ENCODE measurements at regions not wholly inside any gene's neighbourhood (a gene's known extent, or its start where the extent isn't known, plus 50 kb on each side); places are given as distances from the start of the nearest gene placed in this dataset.
"Not testable (repeated sequence)": the region's sequence is repeated elsewhere in the genome, so short reads cannot be mapped to it uniquely, and the experiment has no call there.

DNA sequence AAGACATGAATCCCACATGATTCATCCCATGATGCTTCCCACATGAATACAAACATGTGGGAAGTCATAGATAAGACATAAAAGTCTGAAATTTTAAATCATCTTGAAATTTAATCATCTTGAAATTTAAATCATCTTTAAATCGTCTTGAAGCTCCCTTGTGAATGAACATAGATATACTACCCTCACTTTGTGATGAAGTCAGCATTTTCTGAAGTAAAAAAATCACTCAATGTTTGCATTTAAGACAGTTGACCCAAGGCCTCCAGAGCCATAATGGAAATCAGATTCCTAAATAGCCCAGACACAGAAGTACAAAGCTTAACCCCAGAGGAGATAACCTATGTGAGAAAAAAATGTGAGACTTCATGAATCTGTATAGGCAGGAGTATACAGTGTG lies 279.4 kb downstream of the ZBBX start:
- DNase-seq = no peak

DNA sequence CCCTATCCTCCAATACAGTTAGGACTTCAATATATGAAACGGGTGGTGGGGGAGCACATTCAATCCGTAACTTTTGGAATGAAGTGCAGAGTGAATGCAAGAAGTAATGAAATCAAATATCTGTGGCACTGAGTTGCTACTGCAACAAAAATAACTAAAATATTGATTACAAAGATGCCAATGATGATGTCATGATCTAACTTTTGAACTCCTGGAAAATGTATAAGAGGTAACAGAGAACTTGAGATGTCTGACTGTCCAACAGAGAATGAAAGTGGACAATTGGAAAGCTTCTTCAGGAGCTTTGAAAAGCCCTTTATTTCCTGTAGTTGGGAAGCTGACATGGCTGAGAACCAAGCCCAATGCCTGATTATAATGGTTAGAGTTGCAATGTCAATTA lies 279.9 kb downstream of the ZBBX start:
- DNase-seq = no peak

DNA sequence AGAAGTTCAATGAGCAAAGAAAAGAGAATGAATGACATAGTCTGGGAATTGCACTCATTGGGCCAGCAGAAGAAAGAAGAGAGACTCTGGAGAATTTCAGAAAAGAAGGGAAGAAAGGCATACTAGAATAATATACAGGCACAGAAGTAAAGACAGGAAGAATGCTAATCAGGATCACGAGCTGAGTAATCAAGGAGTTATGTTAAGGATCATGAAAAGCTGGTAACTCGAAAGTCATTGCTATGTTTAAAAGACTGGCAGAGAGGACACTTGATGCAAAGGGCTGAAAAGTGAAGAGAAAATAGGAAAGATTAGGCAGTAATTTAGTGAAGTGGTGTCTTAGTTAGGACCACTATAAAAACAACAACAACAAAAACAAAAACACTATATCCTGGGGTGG lies 284.1 kb downstream of the ZBBX start:
- DNase-seq = no peak

DNA sequence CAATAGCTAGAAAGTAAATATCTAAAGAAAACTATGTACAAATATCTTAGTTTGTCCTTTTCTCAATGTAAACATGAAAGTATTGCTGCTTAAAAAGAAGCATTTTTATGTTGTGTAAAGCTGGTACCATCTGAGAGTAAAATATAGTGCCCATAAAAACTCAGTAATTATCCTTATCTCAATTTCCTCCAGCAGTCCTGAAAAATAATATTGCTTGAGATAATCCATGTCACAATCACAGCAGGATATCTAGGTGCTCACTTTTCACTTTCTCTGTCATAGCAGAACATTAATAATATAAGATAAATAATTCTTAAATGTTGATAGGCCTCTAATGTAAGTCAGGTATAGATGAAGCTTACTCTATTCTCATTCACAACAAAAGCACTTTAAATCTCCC lies 285.5 kb downstream of the ZBBX start:
- no peak for DNase-seq

DNA sequence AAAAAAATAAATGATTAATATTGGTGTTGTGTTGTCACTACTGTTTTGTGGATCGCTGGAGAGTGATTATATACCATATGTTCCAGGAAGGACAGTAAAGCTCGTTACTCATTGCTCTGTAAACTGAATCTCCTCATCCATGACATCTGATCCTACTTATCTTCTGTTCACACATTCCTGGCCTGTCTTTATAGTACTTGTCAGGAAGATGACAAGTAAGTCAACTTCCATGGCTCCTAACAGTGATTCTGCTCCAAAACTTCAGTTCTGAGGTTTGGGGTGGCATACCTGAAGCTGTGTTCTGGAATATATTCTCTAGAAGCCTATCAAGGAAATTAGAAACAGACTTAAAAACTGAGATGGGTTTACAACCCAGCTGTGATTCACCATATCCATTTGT lies 288.9 kb downstream of the ZBBX start:
- no peak for DNase-seq

DNA sequence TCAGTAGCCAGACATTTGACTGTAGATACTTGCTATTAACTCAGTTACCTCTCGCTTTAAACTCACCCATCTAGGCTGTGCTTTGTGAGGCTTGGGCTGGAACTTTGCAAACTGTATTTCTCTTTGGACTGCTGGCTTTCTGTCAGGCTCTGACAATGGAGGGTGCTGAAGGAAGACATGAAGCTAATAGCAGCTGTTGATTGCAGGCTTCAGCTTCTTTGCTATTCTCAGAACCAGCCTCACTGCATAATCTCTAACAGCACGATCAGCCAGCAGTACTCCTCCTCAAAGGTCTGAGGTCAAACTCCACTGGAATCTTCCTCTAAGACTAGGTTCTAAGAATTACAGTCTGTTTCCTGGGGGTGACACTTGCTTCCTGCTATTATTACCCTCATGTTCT lies 295.6 kb downstream of the ZBBX start:
- DNase-seq = no peak

DNA sequence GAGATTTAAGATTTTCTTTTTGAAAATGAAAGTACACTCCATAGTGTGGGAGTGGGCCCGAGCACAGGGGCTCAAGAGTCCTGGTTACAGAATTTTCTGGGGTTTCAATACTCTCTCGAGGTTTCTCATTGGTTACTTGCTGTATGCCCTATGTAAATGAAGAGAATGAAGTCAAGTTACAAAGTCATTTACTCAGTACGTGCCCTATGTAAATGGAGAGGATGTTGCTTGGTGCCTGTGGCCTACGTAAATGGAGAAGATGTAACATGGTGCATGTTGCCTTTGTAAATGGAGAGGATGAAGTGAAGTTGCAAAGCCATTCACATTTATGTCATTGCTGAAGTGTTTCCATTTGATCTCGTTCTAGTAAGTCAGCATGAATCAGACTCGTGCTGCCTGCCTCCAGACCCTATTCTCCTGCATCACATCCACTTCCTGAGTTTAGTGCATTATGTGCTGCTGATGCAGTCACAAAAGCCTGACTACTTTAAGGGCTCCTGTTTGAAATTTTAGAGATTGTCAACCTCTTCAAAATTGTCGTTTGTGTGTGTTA lies 302.0 kb downstream of the ZBBX start:
- no peak for DNase-seq

DNA sequence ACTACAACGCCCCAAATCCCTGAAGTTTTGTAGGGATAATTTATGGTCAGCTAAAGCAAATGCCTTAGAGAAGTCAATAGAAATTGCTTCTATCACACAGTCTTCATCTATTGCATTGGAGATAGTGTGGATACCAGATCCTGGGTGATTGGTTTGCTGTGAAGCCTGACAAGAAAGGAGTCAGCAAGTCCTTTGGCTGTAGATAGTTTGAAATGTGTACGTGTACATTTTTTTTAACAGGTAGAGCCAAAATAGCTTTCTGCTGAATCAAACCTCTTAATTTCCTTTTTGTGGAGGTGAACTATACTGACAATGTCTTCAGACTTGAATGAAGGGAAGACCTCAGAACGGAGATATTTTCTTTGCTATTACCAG lies 312.3 kb downstream of the ZBBX start:
- DNase-seq = no peak

DNA sequence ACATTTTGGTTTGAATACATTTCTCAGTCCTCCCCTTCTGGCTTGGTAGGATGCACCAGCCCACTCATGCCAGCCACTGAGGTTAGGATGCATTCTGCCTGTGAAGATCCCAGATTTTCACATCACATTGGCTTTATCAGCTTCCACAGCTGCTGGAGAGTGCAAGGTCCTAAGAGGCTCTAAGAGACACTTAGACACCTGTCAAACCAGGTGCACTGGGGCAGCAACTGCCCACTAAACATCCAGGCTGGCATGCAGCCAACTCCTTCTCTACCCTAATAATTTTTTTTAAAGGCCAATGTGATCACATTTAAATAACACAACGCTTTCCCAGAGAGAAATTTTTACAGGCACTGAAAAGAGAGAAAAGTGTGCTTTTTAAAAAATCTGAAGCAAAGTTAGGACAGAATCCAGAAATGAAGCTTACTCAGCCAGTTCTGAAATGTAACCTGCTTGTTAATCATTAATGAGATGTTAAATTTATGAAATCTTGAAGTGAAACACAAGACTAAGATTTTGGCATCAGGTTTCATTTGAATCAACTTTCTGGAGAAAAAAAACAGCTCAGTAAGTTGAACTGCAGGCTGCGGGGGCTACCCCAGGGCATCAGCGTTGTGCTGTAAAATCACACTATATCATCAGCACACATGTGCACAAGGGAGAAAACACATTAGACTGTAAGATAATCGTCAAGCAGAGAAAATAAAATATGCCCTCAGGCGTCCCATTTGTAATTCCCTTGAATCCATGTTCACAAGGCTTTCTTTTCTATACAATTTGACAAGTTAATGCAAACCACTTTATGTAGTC lies 312.9 kb downstream of the ZBBX start:
- DNase-seq = no peak

DNA sequence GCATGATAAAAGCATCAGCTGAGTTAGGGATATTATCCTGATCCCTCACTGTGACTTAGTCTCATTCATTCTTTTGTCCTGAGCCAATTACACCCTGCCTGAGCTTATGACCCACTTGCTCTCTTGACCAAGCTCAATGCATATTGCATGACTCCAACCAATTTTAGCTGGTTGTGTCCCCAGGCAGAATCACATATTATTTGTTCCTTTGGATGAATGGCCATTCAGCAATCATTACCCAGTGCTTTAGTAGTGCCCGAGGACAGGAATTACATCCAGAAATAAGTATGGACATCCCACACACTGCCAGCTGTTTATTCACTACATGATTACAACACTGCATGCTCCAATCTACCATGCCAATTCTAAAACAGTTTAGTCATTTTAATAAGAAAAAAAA lies 322.5 kb downstream of the ZBBX start:
- DNase-seq = no peak

DNA sequence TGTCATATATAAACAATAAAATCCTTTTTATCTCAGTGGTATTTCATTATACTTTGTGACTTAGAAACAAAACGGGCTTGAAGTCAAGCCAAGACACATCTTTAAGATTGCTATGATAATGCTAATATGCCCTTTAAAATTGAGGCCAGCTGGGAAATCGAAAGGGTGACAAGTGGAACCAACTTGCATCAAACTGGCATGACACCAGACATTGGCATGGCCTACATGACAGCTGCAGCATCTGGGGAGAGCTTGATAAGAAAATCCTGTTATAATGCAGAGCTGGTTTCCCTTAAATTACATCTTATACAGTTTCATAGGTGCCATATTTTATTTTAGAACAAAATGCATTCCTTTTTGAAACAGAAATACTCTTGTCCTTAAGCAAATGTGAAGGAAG lies 325.2 kb downstream of the ZBBX start:
- no peak for DNase-seq

DNA sequence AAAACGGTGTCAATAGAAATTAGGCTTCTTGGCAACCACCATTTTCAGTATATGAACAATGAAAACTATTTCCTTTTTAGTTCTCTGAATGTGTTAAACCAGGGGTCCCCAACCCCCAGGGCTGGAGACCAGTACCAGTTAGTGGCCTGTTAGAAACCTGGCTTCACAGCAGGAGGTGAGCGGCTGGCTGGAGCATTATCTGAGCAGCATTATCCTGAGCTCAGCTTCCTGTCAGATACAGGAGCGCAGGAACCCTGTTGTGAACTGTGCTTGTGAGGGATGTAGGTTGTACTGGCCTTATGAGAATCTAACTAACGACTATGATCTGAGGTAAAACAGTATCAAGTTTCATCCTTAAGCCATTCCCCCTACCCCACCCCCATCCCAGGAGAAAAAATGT lies 328.7 kb downstream of the ZBBX start:
- DNase-seq = no peak

DNA sequence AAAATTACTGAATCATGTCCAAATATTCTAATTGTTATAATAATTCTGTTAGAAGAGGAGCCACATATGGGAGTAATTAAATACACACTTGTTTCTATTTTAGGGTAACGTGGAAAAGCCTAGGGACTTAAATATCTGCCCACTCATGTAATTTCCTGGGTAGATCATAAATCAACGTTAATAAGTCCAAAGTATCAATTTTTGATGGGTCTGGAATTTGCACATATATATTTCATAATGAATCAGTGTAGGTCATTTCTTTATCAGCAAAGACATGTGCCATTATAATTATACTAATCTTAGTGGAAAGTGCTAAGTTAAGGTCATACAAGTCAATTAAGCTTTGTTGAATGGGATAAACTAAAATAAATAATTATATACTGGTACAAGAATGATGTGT lies 346.2 kb downstream of the ZBBX start:
- no peak for DNase-seq

DNA sequence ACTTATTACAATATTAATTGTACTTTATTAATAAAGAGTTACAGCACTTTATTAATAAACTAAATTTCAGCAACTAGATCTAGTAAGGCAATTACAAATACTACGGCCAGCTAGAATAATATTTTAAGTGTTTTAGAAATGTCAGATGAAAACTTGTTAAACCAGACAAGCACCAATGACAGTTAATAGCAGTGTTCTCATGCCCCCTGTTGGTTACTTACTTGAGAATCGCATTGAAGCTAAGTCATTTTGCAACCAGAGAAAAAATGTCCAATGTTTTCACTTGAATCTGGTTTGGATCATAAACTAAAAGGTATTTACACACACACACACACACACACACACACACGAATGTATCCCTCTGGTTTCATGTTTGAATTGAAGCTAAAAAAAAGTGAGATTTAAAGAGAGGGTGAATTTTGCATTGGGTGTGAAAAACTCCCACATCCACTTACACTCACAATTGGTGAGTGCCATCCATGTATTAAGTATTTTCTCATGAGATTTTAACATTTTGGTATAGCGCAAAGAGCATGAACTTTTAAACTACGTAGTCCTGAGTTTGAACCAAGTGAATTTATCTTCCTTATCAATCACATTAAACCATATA lies 347.7 kb downstream of the ZBBX start:
- no peak for DNase-seq

DNA sequence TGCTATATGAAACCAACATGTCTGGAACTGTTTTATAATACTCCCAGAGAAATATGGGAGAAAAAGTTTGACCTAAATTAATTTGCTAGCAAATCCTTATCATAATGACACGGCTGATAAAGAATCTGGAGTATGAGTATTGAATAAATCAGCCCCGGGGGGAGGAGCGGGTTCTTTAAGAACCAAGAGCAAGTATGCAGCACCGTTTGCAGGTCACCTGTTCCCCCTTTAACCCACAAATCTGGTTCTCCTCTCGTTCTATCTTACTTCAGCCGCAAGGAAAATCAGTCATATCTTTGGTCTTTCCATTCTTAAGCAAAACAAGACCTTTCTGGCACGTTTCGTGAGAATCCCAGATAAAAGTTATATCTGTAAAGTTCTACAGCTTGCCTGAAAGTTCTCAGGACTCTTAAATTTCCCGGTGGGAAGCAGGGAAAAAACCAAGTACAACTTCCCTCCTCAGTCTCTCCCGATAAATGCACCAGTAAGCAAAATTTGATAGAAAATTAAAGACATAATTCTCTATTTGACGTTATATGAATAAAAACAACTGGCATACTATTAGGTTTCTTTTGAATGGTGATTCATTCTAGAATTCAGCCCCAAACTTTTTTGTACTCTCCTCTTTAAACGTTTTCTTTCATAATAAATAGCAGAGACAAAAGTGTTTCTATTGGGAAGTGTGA lies 348.6 kb downstream of the ZBBX start:
- DNase-seq = no peak

DNA sequence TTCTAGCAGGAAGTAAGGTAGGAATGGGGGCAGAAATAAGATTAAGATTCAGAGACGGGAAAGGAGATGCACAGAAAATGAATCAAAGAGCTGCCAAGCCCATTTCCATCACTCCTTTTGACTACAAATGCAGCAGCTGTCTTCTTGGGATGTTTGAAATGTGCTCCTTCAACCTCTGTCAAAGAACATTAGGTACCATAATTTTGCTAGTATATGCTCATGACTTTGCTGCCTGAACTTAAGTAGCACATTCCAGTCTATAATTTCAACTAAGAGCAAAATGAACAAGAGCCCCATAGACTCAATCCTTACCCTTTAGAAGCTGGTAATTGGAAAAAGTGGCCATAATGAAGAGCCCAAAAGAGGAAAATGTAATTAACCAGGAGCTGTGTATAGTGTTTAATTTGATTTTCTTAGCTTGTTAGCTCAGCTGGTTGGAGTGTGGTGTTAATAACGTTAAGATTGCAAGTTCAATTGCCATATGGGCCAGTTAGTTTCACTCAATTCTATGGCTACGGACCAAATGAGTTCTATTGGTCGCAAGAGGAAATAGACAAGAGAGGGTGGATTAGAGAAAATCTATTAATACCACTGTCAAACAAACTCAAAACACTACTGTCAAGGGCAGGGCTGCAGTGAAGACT lies 349.9 kb downstream of the ZBBX start:
- no peak for DNase-seq

DNA sequence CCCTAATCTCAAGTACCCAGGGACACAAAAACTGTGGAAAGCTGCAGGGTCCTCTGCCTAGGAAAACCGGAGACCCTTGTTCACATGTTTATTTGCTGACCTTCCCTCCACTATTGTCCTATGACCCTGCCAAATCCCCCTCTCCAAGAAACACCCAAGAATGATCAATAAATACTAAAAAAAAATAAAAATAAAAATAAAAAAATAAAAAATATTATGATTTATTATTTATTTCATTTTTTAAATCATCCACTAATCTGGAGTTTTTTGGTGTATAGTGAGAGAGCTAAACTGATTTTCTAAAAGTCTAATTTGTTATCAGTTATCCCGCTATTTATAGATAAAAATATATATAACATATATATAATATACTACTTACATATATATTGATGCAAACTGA lies 360.6 kb downstream of the ZBBX start:
- DNase-seq = not testable (repeated sequence)

DNA sequence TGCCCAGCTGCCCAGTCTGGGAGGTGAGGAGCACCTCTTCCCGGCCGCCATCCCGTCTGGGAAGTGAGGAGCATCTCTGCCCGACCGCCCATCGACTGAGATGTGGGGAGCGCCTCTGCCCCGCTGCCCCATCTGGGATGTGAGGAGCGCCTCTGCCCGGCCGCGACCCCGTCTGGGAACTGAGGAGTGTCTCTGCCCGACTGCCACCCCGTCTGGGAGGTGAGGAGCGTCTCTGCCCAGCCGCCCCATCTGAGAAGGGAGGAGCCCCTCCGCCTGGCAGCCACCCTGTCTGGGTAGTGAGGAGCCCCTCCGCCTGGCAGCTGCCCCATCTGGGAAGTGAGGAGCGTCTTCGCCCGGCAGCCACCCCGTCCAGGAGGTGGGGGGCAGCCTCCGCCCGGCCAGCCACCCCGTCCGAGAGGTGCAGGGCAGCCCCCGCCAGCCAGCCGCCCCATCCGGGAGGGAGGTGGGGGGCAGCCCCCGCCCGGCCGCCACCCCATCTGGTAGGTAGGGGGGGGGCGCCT lies 361.4 kb downstream of the ZBBX start:
- not testable (repeated sequence) for DNase-seq

DNA sequence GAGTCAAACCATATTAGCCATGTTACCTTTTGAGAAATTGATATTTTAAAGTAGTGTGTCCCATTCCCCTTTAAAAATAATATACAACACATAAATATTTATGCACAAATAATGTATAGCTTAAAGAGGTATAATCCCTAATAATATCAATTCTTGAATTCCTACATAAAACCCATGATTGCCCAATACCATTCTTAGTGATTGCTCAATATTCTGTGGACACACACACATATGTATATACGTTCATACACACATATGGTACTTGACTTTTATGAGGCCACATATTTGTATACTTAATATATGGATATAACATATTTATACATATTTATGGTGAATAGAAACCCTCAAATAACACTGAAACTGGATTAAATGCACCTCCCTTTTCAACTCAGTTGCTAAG lies 367.4 kb downstream of the ZBBX start:
- no peak for DNase-seq

DNA sequence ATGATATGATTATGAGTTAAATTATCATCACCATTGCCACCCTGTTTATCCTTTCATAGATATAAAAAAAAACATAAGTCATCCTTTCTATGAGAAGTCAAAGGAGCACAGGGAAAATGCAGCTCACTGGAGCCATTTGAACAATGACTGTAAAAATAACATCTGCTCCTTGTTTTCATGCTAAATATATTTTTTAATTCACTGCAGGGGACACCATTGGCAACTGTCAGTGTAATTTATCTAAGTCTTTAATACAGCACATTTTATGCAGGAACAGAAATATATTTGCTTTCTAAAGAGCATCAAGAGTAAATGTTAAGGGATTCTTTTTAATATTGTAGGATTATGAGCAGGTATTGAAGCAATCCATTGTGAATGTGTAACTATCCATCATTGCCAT lies 371.3 kb downstream of the ZBBX start:
- no peak for DNase-seq

DNA sequence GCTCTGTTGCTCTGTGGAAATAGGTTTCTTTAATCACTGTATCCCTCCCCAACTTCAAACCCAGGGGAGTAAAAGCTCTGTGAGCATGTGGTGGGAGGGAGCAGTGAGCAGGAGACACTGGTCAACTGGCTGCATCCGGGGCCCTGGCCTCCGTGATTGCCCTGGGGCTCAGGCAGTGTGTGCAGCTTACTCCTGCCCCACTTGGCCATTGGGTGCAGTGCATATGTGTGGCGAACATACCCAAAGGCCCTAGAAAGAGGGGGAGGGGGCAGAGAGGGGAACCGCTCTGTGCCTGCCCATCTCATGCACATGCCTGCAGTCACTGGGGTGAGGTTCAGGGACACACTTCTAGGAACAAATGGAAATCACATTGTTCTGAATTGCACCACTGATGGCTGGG lies 378.7 kb downstream of the ZBBX start:
- no peak for DNase-seq

DNA sequence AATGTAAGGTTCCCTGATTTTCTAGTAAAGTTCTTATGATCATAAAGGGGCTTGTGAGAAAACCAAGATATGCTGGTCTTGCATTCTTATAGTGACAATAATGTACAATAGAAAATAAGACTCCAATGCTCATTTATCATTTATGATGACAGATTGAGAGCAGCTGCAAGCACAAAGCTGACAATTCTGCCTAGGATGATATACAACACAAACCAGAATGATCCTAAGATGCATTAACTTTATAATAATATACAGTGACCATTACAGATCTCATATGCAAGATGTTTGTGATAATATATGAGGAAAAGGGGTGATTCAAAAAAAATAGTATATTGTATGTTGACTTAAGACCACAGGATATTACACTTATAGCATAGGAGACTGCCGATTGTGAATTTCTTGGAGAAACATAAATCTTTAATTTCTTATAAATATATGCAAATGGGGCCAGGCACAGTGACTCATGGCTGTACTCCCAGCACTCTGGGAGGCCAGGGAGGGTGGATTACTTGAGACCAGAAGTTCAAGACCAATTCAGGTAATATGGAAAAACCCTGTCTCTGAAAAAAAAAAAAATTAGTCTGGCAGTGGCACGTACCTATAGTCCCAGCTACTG lies 387.0 kb downstream of the ZBBX start:
- no peak for DNase-seq

DNA sequence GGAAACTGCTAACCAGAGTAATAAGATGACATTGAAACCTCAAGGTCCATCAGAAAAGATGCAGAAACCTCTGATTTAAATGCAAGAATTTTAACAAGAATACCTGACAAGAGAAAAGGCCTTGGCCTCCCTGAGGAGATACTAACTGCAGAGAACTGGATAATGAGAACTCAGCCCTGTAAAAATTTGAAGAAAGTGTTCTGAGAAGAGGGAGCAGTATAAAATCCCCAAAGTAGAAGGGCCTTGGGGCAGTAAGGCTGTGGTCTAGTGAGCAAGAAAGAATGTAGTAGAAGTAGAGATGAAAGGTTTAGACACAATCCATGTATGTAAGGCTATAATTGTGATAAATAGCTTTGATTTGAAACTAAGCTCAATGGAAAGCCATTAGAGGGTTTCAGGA lies 394.1 kb downstream of the ZBBX start:
- no peak for DNase-seq

All from amniotic stem cell (primary cell).